ENCODE measurements at regions not wholly inside any gene's neighbourhood (a gene's known extent, or its start where the extent isn't known, plus 50 kb on each side); places are given as distances from the start of the nearest gene placed in this dataset.

DNA sequence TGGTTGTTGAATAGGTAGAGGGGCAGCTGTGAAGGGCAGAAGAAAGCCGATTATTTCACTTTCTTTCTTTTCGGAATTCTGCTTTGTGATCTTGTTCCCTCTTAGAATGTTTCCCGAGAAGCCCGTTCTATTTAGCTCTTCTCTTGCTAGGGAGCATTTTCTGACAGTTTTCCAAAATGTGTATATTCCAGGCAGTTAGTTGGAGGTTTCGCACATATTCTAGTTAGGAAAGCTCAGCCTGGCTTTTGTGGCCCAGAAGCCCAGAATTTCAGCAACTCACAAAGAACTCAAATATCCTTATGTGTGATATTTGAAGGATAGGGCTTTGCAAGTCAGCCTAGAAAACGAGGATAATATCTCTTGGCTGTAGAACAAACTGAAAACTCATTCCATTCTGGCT lies 461.0 kb upstream of the C9orf72 start:
- Histone ChIP-seq H3K4me1 (ENCODE audit: insufficient read depth) (no peaks in the 10 kb centered on the region), H3K9me3 (no peaks in the 10 kb centered on the region), H3K27me3 (no peaks in the 10 kb centered on the region), H3K27ac (no peak overlapping the region), H3K4me3 (no peak overlapping the region), H3K36me3 (no peaks in the 10 kb centered on the region)
- TF ChIP-seq POLR2A (IDR thresholded peaks at IDR 0.05) (no peak), EP300 (IDR thresholded peaks at IDR 0.05) (no peak), CTCF (IDR thresholded peaks at IDR 0.05) (no peak)
- no peak for DNase-seq
- intact Hi-C loops (cut with DNase I), result no loop called here
- WGBS, 3 donors, result 52 to 59% (median 57%) methylated on average over 6 of the region's 6 CpGs

DNA sequence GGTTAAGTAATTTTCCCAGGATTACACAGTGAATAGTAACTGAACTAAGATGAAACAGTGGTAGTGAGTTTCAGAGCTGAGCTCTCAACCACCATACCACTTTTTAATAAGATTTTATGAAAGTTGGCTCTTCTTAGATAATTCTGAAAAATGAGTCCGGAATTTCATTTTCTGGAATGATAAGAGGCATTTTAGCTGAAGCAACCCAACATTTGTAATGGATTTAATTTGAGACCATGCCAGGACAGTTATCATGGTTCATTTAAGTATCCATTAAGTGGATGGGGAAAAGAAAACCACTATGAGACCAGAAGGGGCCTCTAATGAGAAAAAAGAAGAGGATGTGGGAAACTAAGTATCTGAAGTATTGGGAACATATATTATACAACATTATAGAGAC lies 464.7 kb upstream of the C9orf72 start:
- H3K27ac ChIP-seq, result no peak overlapping the region
- no peaks in the 10 kb centered on the region for H3K9me3 ChIP-seq
- no peaks in the 10 kb centered on the region for H3K4me1 ChIP-seq (ENCODE audit: insufficient read depth)
- H3K4me3 ChIP-seq, result no peak overlapping the region
- intact Hi-C loops (cut with DNase I), result loop anchor here in 1 of 4 donors (5.0 kb wide), 1 partner anchor 849 kb away; no protein-coding TSS in a partner anchor
- TF ChIP-seq POLR2A (IDR thresholded peaks at IDR 0.05) (no peak), EP300 (IDR thresholded peaks at IDR 0.05) (no peak), CTCF (IDR thresholded peaks at IDR 0.05) (no peak)
- no peaks in the 10 kb centered on the region for H3K27me3 ChIP-seq
- no peak for DNase-seq
- 42 to 78% (median 46%) methylated on average over 1 of the region's 1 CpG for whole genome bisulfite sequencing, 3 donors
- no peaks in the 10 kb centered on the region for H3K36me3 ChIP-seq

DNA sequence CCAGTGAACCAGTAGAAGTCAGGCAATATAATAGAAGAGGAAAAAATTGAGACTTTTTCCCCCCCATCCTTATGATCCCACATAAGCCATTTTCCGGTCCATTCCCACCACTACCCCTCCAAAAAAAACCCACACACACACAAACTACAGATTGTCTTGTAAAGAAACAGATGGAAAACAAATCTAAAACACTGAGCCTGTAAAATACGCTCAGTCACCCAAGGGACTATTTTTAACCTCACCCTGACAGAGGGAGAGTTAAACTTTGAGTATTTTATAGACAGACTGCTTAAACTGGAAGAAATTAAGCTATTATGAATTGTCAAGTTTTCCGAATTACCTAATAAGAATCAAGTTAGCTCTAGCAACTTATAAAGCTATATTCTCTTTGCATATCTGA lies 471.8 kb upstream of the C9orf72 start:
- Histone ChIP-seq H3K4me1 (ENCODE audit: insufficient read depth) (no peaks in the 10 kb centered on the region), H3K4me3 (no peak overlapping the region), H3K36me3 (no peaks in the 10 kb centered on the region), H3K9me3 (no peaks in the 10 kb centered on the region), H3K27ac (no peak overlapping the region), H3K27me3 (no peaks in the 10 kb centered on the region)
- 81 to 82% (median 82%) methylated on average over 3 of the region's 3 CpGs for WGBS, 3 donors
- no peak for DNase-seq
- no peak for TF ChIP-seq EP300 (IDR thresholded peaks at IDR 0.05)
- no peak for TF ChIP-seq POLR2A (IDR thresholded peaks at IDR 0.05)
- no peak for TF ChIP-seq CTCF (IDR thresholded peaks at IDR 0.05)
- intact Hi-C loops (cut with DNase I), result loop anchor here in 1 of 4 donors (10.0 kb wide), 1 partner anchor 60 kb away; no protein-coding TSS in a partner anchor

DNA sequence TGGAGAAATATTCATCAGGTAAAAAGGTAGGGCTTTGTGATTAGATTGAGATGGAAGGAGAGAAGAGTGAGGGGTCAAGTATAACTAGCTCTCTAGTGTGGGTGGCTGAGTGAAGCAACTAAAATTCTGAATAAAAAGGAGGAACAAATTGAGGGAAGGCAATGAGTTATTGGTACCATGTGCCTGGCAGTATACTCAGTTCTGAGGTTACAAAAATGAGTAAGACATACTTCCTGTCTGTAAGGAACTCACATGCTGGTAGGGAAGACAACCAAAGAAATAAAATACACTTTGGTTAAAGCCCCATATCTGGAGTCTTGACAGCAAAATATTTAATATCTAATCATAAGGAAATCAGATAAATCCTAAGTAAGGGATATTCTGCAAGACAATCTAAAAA lies 476.8 kb upstream of the C9orf72 start:
- TF ChIP-seq EP300 (IDR thresholded peaks at IDR 0.05) (no peak), POLR2A (IDR thresholded peaks at IDR 0.05) (no peak), CTCF (IDR thresholded peaks at IDR 0.05) (no peak)
- H3K27ac ChIP-seq, result no peak overlapping the region
- no peak for DNase-seq
- no peaks in the 10 kb centered on the region for H3K9me3 ChIP-seq
- no peaks in the 10 kb centered on the region for H3K27me3 ChIP-seq
- no peaks in the 10 kb centered on the region for H3K36me3 ChIP-seq
- H3K4me1 ChIP-seq (ENCODE audit: insufficient read depth), result no peaks in the 10 kb centered on the region
- no peak overlapping the region for H3K4me3 ChIP-seq
- intact Hi-C loops (cut with DNase I), result no loop called here

- TF ChIP-seq EP300 (IDR thresholded peaks at IDR 0.05), result no peak
- TF ChIP-seq CTCF (IDR thresholded peaks at IDR 0.05), result no peak
- Histone ChIP-seq H3K27ac (no peak overlapping the region), H3K27me3 (no peaks in the 10 kb centered on the region), H3K4me3 (no peak overlapping the region), H3K4me1 (ENCODE audit: insufficient read depth) (no peaks in the 10 kb centered on the region), H3K9me3 (no peaks in the 10 kb centered on the region), H3K36me3 (no peaks in the 10 kb centered on the region)
- no peak for DNase-seq
- intact Hi-C loops (cut with DNase I), result no loop called here
- 39 to 56% (median 47%) methylated on average over 2 of the region's 2 CpGs for WGBS, 3 donors
These were observed 477.7 kb upstream of the C9orf72 start for GRCh38 chr9:28050941-28051340.

All from ovary (tissue), 7 donors.